Activated CD4-positive, alpha-beta T cell treated with anti-CD3 and anti-CD28 coated beads for 24 hours (primary cell): ENCODE measurements at regions not wholly inside any gene's neighbourhood (a gene's known extent, or its start where the extent isn't known, plus 50 kb on each side); places are given as distances from the start of the nearest gene placed in this dataset.
"Not testable (repeated sequence)": the region's sequence is repeated elsewhere in the genome, so short reads cannot be mapped to it uniquely, and the experiment has no call there.

Experiments used
- DNase-seq, 2 donors: peaks; one replicate each; pipeline ENCODE4 v3.0.0-alpha.2; 2020; ENCODE audit warnings: low read depth in 2 of 2

- not testable (repeated sequence) for DNase-seq
These were observed 71.9 kb upstream of the KCNAB1 start for GRCh38 chr3:156048483-156048882.

GRCh38 chr3:156050918-156051317 is 69.5 kb upstream of the KCNAB1 start:
- no peak for DNase-seq

GRCh38 chr3:156051651-156052050 is 68.7 kb upstream of the KCNAB1 start:
- DNase-seq: no peak

GRCh38 chr3:156052115-156052514 is 68.3 kb upstream of the KCNAB1 start:
- DNase-seq: no peak

- DNase-seq: no peak
These were observed 60.4 kb upstream of the KCNAB1 start for GRCh38 chr3:156059950-156060501.

GRCh38 chr3:156068151-156068550 is 52.2 kb upstream of the KCNAB1 start:
- DNase-seq: not testable (repeated sequence)

GRCh38 chr3:156070028-156070427 is 50.4 kb upstream of the KCNAB1 start:
- DNase-seq: no peak
